Karpas-422 (cell line): ENCODE measurements at regions not wholly inside any gene's neighbourhood (a gene's known extent, or its start where the extent isn't known, plus 50 kb on each side); places are given as distances from the start of the nearest gene placed in this dataset.

Experiments
- DNase-seq: peaks from one replicate; pipeline ENCODE4 v3.0.0-alpha.2; 2015
- H2AFZ ChIP-seq: fragments of 200-600 bp; sonication (generic); 2 replicates; pipeline ENCODE4 v1.6.1; 2014; ENCODE audit warnings: antibody characterized with exemption, low read length, mixed read lengths
- H3K27ac ChIP-seq: fragments of 200-600 bp; sonication (generic); 2 replicates; pipeline ENCODE4 v1.5.1; 2014; ENCODE audit warnings: mild to moderate bottlenecking, low read length, moderate library complexity
- H3K27me3 ChIP-seq: fragments of 200-600 bp; sonication (generic); 2 replicates; pipeline ENCODE4 v1.6.1; 2014; ENCODE audit warnings: low read length, mixed read lengths
- H3K36me3 ChIP-seq: fragments of 200-600 bp; sonication (generic); 2 replicates; pipeline ENCODE4 v1.6.1; 2014; ENCODE audit warnings: low read length, mixed read lengths; ENCODE audit not compliant: insufficient read depth
- H3K4me1 ChIP-seq: fragments of 200-600 bp; sonication (generic); 2 replicates; pipeline ENCODE4 v1.6.1; 2014; ENCODE audit warnings: mild to moderate bottlenecking, low read length, mixed read lengths
- H3K4me2 ChIP-seq: fragments of 200-600 bp; sonication (generic); 2 replicates; pipeline ENCODE4 v1.6.1; 2014; ENCODE audit warnings: low read length, low read depth, mild to moderate bottlenecking; ENCODE audit not compliant: poor library complexity, severe bottlenecking
- H3K4me3 ChIP-seq: fragments of 200-600 bp; sonication (generic); 2 replicates; pipeline ENCODE4 v1.5.1; 2014; ENCODE audit warnings: mild to moderate bottlenecking, antibody characterized with exemption, low read length, mixed read lengths
- H3K79me2 ChIP-seq: fragments of 200-600 bp; sonication (generic); 2 replicates; pipeline ENCODE4 v1.6.1; 2014; ENCODE audit warnings: mild to moderate bottlenecking, low read length, mixed read lengths
- H3K9ac ChIP-seq: fragments of 200-600 bp; sonication (generic); 2 replicates; pipeline ENCODE4 v1.6.0; 2014; ENCODE audit warnings: low read length
- H3K9me2 ChIP-seq: fragments of 200-600 bp; sonication (generic), shearing (Covaris generic); replicated peaks from 2 replicates; pipeline ENCODE4 v1.6.0; 2014; ENCODE audit warnings: mild to moderate bottlenecking, low read length, moderate library complexity; ENCODE audit not compliant: insufficient read depth
- H3K9me3 ChIP-seq: fragments of 300-700, 200-600 bp; sonication (generic); 2 replicates; pipeline ENCODE4 v1.6.1; 2014; ENCODE audit warnings: low read length, mixed read lengths
- H4K20me1 ChIP-seq: fragments of 200-600 bp; sonication (generic); 2 replicates; pipeline ENCODE4 v1.6.1; 2014; ENCODE audit warnings: mild to moderate bottlenecking, antibody characterized with exemption, low read length, low read depth; ENCODE audit not compliant: insufficient read depth

DNA sequence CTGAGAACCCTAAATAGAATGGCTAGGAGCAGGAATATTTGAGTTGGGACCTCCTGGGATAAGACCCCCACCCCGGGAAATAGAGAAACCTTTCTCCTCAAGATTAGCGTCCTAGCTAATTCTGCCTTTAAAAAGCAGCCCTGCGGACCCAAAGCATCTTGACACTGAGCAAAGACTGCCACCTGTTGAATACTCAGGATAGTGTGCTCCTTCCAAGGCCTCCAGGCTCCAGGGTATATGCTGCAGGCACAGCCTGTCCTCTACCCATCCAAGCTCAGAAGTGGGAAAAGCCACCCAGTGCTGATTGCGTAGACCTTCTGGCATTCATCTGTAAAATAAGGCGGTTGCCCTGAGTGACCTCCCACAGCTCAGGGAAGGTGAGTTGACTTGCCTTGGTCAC lies 456.2 kb upstream of the DYNLRB2 start:
- H3K27ac ChIP-seq, result no peak overlapping the region
- no peaks in the 10 kb centered on the region for H3K9me3 ChIP-seq
- H3K27me3 ChIP-seq, result no peaks in the 10 kb centered on the region
- H3K9me2 ChIP-seq, result no peaks in the 10 kb centered on the region
- H3K4me1 ChIP-seq, result no peaks in the 10 kb centered on the region
- no peaks in the 10 kb centered on the region for H4K20me1 ChIP-seq
- no peak overlapping the region for H2AFZ ChIP-seq
- no peaks in the 10 kb centered on the region for H3K36me3 ChIP-seq
- H3K9ac ChIP-seq, result no peak overlapping the region
- H3K4me3 ChIP-seq, result no peak overlapping the region
- H3K79me2 ChIP-seq, result no peaks in the 10 kb centered on the region
- no peak for DNase-seq
- no peak overlapping the region for H3K4me2 ChIP-seq

DNA sequence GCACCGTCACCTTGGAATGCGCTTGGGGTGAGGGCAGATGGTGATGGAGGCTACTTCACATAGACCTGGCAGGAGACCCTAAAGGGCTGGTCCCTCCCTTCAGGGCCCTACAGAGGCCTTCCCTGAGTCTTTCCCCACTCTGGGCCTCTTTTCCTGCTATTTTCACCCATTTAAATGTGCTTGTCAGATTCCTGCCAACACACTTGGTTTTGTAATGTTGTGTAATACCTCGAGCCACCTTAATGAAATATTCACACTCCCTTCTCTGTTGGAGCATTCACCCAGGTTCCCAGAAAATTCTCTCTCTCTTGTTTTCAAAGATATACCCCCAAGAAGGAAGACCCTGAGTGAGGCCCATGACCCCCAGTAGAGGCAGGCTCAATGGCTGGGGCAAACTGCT lies 456.6 kb upstream of the DYNLRB2 start:
- Histone ChIP-seq H3K9me3 (no peaks in the 10 kb centered on the region), H4K20me1 (no peaks in the 10 kb centered on the region), H3K79me2 (no peaks in the 10 kb centered on the region), H3K4me1 (no peaks in the 10 kb centered on the region), H3K4me3 (no peak overlapping the region), H3K9me2 (no peaks in the 10 kb centered on the region), H3K4me2 (no peak overlapping the region), H3K9ac (no peak overlapping the region), H3K36me3 (no peaks in the 10 kb centered on the region), H3K27ac (no peak overlapping the region), H3K27me3 (no peaks in the 10 kb centered on the region), H2AFZ (no peak overlapping the region)
- no peak for DNase-seq

DNA sequence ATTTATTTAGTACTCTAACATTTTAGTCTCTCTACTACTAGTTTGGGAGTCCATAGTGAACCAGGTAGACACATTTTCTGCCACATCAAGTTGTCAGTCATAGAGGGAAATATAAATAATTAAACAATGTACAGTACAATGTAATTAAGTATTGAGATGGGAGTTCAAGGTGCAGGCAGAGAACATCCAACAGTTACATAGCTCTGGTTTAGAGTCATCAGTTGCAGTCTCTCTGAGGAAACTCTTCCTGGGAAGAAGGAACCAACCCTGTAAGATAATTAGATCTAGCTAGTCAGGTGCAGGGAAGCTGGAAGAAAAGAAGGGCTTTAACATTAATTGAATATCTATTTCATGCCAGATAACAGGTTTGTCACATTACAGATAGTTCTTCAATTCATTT lies 457.9 kb upstream of the DYNLRB2 start:
- no peaks in the 10 kb centered on the region for H3K36me3 ChIP-seq

DNA sequence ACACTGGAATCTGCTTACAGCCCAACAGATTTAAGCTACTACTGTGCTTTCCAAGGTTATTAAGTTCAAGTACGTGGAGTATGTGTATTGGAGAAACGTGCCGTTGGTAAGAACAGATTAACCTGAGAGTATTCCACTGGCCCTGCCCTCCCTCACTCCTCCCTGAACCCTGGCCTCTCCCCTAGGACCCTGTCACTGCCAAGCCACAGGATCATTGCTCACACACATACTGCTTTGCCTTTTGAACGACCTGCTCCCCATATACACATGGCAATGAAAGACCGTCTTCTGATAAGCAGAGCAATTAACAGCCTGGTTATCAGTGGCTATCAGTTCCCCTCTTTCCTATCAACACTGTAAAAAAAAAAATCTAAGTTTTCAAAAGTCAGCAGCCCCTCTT lies 458.9 kb upstream of the DYNLRB2 start:
- H3K36me3 ChIP-seq, result no peaks in the 10 kb centered on the region
- H3K27ac ChIP-seq, result no peak overlapping the region
- DNase-seq, result no peak
- no peaks in the 10 kb centered on the region for H3K27me3 ChIP-seq
- H3K9ac ChIP-seq, result no peak overlapping the region
- no peaks in the 10 kb centered on the region for H3K79me2 ChIP-seq
- no peak overlapping the region for H3K4me3 ChIP-seq
- H3K9me2 ChIP-seq, result no peaks in the 10 kb centered on the region
- no peak overlapping the region for H2AFZ ChIP-seq
- H3K4me1 ChIP-seq, result no peaks in the 10 kb centered on the region
- no peaks in the 10 kb centered on the region for H4K20me1 ChIP-seq
- H3K4me2 ChIP-seq, result no peak overlapping the region
- H3K9me3 ChIP-seq, result no peaks in the 10 kb centered on the region

More for the DNA sequence above, 457.9 kb upstream of the DYNLRB2 start:
- Histone ChIP-seq H2AFZ (no peak overlapping the region), H3K27me3 (no peaks in the 10 kb centered on the region), H3K4me2 (no peak overlapping the region), H3K27ac (no peak overlapping the region), H3K79me2 (no peaks in the 10 kb centered on the region), H3K4me3 (no peak overlapping the region), H3K9ac (no peak overlapping the region), H3K9me2 (no peaks in the 10 kb centered on the region), H3K4me1 (no peaks in the 10 kb centered on the region), H3K9me3 (no peaks in the 10 kb centered on the region), H4K20me1 (no peaks in the 10 kb centered on the region)
- DNase-seq, result no peak

DNA sequence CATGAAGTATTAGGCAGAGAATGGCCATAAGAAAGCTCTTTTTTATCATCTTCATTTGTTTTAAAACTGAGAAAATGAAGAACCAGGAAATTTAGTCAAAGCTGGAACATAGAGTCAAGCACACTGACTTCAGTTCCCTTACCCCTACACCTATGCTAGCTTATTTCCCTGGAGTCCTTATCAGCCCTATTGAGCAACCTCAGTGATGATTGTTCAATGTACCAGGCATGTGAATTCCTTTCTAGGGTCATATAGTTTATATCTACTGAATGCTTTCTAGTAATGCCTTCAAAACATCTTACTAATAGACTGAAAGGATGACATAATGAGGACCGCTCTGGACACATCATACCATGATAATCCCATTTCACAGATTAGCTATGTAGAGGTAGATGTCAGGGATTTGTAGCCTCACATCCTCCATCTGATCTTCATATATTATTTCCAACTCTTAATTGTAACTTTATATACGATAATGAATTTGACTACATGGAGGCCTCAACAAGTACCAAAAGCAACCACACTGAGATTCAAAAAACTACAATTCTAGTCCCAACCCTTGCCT lies 460.4 kb upstream of the DYNLRB2 start:
- Histone ChIP-seq H3K4me2 (no peak overlapping the region), H3K4me1 (no peaks in the 10 kb centered on the region), H3K9ac (no peak overlapping the region), H3K27me3 (no peaks in the 10 kb centered on the region), H3K9me3 (no peaks in the 10 kb centered on the region), H3K79me2 (no peaks in the 10 kb centered on the region), H3K36me3 (no peaks in the 10 kb centered on the region), H3K9me2 (no peaks in the 10 kb centered on the region), H3K27ac (no peak overlapping the region), H4K20me1 (no peaks in the 10 kb centered on the region), H3K4me3 (no peak overlapping the region), H2AFZ (no peak overlapping the region)
- no peak for DNase-seq

DNA sequence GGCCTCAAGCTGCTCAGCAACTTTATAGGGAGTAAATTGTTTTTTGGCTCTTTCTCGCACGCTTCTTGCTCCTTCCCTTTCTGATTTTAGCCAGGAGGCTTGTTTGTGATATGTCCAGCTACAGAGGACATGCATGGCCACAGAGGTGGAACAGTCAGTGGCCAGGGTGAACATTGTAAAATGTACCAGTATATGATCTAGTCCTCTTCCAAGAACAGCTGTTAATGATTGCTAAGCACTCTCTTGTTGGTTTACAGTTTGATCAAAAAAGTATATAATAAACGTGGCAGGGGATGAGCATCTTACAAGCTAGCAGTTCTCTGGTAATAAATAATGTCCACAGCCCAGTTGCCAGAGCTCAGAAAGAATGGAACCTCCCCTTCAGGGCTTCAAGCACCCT lies 461.7 kb upstream of the DYNLRB2 start:
- Histone ChIP-seq H3K9me3 (no peaks in the 10 kb centered on the region), H4K20me1 (no peaks in the 10 kb centered on the region), H2AFZ (no peak overlapping the region), H3K9ac (no peak overlapping the region), H3K4me3 (no peak overlapping the region), H3K4me1 (no peaks in the 10 kb centered on the region), H3K27me3 (no peaks in the 10 kb centered on the region), H3K27ac (no peak overlapping the region), H3K9me2 (no peaks in the 10 kb centered on the region), H3K79me2 (no peaks in the 10 kb centered on the region), H3K36me3 (no peaks in the 10 kb centered on the region), H3K4me2 (no peak overlapping the region)
- no peak for DNase-seq

DNA sequence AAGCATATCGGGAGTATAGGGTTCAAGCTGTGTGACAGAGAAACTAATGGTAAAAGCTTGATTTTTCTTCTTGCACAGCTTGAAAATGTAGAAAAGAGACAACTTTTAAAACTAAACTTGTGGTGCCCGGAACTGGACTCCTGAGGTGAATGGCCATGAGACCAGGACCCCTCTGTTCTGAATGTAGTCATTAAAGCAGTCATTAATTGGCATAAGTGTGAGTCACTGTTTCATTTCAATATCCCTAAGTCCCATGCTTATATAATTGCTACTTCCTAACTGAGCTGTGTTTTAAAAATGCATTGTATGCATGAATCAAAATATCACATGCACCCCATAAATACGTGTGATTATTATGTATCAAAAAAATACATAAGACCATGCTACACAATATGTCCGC lies 463.1 kb upstream of the DYNLRB2 start:
- no peaks in the 10 kb centered on the region for H3K9me3 ChIP-seq
- no peaks in the 10 kb centered on the region for H3K9me2 ChIP-seq
- H3K27ac ChIP-seq, result no peak overlapping the region
- no peaks in the 10 kb centered on the region for H4K20me1 ChIP-seq
- H3K79me2 ChIP-seq, result no peaks in the 10 kb centered on the region
- H3K4me3 ChIP-seq, result no peak overlapping the region
- no peaks in the 10 kb centered on the region for H3K36me3 ChIP-seq
- H3K4me1 ChIP-seq, result no peaks in the 10 kb centered on the region
- no peaks in the 10 kb centered on the region for H3K27me3 ChIP-seq
- DNase-seq, result no peak
- H3K9ac ChIP-seq, result no peak overlapping the region
- H2AFZ ChIP-seq, result no peak overlapping the region
- no peak overlapping the region for H3K4me2 ChIP-seq

DNA sequence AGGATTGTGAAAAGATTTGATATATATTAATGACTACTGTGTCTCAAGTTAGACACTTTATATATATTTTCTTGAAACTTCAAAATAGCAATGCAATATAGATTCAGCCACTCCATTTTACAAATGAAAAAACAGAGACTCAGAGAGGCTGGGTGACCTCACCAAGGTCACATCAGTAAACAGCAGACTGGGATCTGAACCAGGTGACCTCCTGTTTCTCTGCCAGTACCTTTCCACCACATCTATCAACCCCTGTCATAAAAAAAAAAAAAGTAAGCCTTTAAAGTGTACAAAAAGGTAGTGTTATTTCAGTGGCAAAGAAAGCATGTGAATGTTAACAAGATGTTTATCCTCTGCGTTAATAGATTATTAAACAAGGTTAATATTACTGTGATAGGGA lies 466.5 kb upstream of the DYNLRB2 start:
- no peak overlapping the region for H3K27ac ChIP-seq
- no peak overlapping the region for H3K4me2 ChIP-seq
- no peaks in the 10 kb centered on the region for H3K36me3 ChIP-seq
- H3K4me1 ChIP-seq, result no peaks in the 10 kb centered on the region
- no peaks in the 10 kb centered on the region for H3K9me2 ChIP-seq
- H2AFZ ChIP-seq, result no peak overlapping the region
- no peak for DNase-seq
- no peaks in the 10 kb centered on the region for H3K9me3 ChIP-seq
- H3K4me3 ChIP-seq, result no peak overlapping the region
- no peaks in the 10 kb centered on the region for H3K27me3 ChIP-seq
- no peaks in the 10 kb centered on the region for H3K79me2 ChIP-seq
- no peak overlapping the region for H3K9ac ChIP-seq
- no peaks in the 10 kb centered on the region for H4K20me1 ChIP-seq

DNA sequence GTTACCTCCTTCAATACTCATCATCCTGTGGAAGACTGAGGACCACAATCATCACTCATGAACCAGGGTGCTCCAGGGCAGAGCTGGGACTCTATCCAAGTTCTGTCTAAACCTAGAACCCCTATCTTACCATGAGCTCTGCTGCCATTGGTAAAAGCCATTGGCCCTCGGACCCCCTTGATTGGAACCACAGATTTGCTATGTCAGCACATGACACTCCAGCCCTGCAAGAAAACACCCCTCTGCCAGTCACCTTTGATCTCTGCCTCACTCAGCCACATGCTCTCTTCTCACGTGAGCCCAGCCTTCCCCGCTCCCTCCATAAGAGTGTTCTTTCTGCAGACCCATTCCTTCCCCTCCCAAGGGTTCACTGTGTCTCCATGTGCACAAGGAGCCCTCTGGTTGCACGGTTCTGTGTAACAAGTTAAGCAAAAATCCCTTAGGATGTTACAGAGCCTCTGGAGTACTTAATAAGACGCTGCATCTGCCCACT lies 468.8 kb upstream of the DYNLRB2 start:
- no peak overlapping the region for H2AFZ ChIP-seq
- no peak overlapping the region for H3K27ac ChIP-seq
- H3K4me3 ChIP-seq, result no peak overlapping the region

More for the DNA sequence above, 468.8 kb upstream of the DYNLRB2 start:
- no peaks in the 10 kb centered on the region for H3K9me2 ChIP-seq
- H3K4me2 ChIP-seq, result no peak overlapping the region
- H3K4me1 ChIP-seq, result no peaks in the 10 kb centered on the region
- H3K27me3 ChIP-seq, result no peaks in the 10 kb centered on the region
- no peaks in the 10 kb centered on the region for H3K9me3 ChIP-seq
- no peak for DNase-seq
- H4K20me1 ChIP-seq, result no peaks in the 10 kb centered on the region
- no peak overlapping the region for H3K9ac ChIP-seq
- no peaks in the 10 kb centered on the region for H3K36me3 ChIP-seq
- no peaks in the 10 kb centered on the region for H3K79me2 ChIP-seq
